ENCODE measurements at regions not wholly inside any gene's neighbourhood (a gene's known extent, or its start where the extent isn't known, plus 50 kb on each side); places are given as distances from the start of the nearest gene placed in this dataset.
A peak's percentile ranks its signal among the peaks of the same experiment; 100 is the strongest.

GRCh38 chr10:90418869-90419652, 438.8 kb downstream of the HTR7 start:
- DNase-seq = peak; percentile 43

- DNase-seq = no peak
Observed at GRCh38 chr10:90420637-90421318, 437.1 kb downstream of the HTR7 start.

GRCh38 chr10:90421874-90422273, 436.0 kb downstream of the HTR7 start:
- no peak for DNase-seq

- no peak for DNase-seq
Observed at GRCh38 chr10:90424730-90425129, 433.1 kb downstream of the HTR7 start.

DNA sequence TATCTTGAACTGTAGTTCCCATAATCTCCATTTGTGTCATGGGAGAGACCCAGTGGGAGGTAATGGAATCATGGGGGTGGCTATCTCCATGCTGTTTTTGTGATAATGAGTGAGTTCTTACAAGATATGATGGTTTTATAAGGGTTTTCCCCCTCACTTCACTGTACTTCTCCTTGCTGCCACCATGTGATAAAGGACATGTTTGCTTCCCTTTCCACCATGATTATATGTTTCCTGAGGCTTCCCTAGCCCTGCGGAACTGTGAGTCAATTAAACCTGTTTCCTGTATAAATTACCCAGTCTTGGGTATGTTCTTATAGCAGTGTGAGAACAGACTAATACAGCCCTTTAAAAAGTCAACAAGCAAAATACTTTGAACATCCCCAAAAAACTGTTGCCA, 427.7 kb downstream of the HTR7 start:
- no peak for DNase-seq

DNA sequence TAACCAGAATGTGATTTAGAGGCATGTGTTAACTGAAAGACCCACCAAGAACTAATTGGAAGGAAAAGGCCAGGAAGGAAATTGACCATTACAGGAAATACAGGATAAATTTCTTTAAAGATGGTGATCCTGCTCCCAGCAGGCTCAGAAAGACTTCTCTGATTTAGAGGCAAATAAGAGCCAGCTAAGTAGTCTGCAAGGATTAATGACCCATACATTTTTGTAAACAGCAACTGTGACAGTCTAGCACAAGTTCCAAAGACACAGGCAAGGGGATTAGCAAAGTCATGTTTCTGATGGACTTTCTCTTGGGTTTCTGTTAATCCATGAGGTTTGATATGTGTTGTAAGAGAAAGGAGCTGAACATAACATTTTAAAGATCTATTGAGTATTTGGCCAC, 425.0 kb downstream of the HTR7 start:
- no peak for DNase-seq

DNA sequence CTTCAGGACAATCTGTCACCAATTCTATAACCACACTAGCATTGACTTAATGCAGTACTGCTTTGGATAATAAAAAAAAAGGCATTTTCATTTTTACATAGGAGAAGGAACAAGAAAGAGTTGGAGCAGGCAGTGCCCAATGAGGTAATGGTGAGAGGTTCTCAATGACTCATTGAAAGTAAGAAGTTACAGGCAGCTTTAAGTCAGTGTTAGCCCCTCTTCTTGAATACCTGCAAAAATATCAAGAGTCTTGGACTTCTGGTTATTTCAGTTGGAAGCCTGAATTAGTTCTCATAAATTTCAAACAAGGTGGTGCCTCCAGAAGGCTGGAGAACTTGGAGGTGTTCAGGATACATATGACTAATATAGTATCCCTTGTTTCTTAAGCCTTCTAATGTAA, 422.5 kb downstream of the HTR7 start:
- DNase-seq = no peak

DNA sequence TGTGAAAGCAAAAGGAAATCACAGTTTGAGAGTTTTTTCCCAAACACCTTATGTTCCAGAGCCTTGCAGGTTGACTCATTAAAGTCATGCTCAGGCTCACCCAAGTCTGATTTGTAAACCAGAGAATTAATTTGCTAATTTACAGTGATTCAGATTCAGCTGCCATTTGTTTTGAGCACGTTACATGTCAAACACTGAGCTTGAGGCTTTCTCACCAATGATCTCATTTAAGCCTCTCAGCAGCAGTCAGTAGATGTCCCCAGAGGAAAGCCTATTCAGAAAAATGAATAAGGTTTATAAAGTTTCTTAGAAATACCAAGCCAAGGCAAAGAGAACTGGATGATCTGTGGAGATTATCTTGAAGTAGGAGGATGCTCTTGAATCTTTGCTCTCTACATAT, 420.4 kb downstream of the HTR7 start:
- no peak for DNase-seq

- no peak for DNase-seq
Observed at GRCh38 chr10:90440870-90441269, 417.0 kb downstream of the HTR7 start.

DNA sequence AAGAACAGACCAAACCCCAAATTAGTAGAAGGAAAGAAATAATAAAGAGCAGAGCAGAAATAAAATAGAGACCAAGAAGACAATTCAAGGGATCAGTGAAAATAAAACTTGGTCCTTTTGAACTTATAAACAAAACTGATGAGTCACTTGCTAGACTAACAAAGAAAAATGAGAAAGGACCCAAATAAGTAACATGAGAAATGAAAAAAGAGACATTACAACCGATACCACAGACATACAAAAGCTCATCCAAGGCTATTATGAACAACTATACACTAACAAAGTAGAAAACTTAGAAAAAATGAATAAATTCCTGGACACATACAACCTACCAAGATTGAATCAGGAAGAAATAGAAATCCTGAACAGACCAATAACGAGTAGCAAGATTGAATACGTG, 414.5 kb downstream of the HTR7 start:
- no peak for DNase-seq

GRCh38 chr10:90447831-90448230, 410.0 kb downstream of the HTR7 start:
- no peak for DNase-seq

- no peak for DNase-seq
Observed at GRCh38 chr10:90450797-90451196, 407.0 kb downstream of the HTR7 start.

GRCh38 chr10:90451283-90451682, 406.6 kb downstream of the HTR7 start:
- DNase-seq = no peak

GRCh38 chr10:90458054-90458453, 399.8 kb downstream of the HTR7 start:
- no peak for DNase-seq

- DNase-seq = no peak
Observed at GRCh38 chr10:90458571-90458970, 399.3 kb downstream of the HTR7 start.

GRCh38 chr10:90461437-90462155, 396.2 kb downstream of the HTR7 start:
- no peak for DNase-seq

DNA sequence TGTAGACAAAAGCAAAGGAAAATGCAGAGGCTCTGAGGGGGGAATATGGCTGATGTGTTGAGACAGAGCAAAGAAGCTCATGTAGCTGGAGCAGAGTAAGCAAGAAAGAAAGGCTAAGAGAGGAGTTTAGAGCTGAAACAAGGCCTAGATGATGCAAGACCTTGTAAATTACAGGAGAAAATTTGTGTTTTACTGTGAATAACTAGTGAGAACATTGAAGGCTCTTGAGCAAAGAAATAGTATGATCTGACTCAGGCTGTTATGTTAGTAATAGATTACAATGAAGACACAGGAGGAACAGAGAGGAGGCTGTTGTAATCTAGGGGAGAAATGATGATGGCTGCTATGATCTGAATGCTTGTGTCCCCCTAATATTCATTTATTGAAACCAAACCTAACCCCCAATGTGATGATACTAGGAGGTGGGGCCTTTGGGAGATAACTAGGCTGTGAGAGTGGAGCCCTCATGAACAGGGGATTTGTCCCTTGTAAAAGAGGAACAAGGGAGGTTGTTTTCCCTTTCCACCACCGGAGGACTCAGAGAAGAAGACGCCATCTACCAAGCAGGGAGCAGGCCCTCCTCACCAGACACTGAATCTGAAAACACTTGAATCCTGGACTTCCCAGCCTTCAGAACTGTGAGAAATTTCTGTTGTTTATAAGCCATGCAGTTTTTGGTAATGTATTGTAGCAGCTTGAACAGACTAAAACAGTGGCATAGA, 394.9 kb downstream of the HTR7 start:
- no peak for DNase-seq

DNA sequence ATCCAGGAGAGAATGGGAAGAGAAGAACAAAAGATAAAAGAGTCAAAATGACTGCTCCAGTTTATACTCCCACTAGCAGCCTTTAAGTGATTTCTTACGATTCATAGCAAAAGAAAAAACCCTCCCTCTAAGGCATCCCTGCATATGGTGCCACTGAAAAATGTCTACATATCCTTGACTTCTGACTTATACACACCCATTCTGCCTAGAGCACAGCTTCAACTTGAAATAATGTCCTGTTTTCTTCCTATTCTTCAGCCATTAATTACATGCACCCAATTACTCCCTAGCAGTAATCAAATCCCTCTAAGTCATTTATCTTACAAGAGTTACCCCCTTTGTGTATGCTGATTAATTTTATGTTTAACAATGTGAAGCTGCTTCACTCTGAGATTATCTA, 393.5 kb downstream of the HTR7 start:
- no peak for DNase-seq

DNA sequence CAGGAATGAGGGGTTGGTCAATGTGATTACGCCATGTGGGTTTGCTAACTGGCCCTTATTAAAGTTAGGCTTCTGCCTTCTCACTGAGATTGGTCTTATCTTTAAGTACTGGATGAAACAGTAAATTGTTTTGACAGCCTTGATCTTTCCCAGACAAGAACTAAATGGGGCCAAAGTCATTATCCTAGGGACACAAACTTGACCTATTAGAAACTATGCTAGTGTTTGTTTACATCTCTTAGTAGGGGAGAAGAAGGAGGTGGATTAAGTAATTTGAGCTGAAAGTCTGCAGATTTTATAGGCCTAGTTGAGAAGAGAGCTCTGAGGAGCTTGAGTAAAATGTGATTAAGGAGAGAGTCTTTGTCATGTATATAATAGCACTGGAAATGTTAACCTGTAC, 386.9 kb downstream of the HTR7 start:
- no peak for DNase-seq

GRCh38 chr10:90480466-90480865, 377.4 kb downstream of the HTR7 start:
- DNase-seq = no peak

- no peak for DNase-seq
Observed at GRCh38 chr10:90481326-90481923, 376.4 kb downstream of the HTR7 start.

DNA sequence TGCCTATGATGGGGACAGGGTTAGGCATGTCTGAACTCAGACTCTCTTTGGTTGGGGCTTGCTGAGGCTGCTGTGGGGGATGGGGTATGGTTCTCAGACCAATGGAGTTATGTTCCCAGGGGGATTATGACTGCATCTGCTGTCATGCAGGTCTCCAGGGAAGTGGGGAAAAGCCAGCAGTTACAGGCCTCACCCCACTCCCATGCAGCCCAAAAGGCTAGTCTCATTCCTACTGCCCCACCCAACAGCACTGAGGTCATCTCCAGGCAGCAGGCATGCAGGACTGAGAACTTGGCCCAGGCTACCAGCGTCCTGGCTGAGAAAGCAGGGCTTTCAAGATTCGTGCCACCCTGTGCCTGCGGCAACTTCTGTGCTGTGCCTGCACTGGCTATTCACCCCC, 373.3 kb downstream of the HTR7 start:
- no peak for DNase-seq

DNA sequence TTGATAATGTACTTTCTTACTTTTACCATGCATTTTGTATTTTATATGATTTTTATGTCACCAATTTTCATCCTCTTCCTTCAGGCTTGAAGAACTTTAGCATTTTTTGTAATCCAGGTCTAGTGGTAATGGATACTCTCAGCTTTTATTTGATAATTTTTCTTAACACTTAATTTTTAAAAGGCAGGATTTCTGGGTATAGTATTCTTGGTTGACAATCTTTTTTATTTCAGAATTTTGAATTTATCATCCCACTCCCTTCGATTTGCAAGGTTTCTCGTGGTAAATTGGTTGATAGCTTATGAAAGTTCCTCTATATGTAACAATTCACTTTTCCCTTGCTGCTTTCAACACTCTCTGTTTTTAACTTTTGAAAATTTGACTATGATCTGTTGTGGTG, 363.7 kb downstream of the HTR7 start:
- DNase-seq = no peak

All from amniotic stem cell (primary cell).